COLO829 (cell line): ENCODE measurements at regions not wholly inside any gene's neighbourhood (a gene's known extent, or its start where the extent isn't known, plus 50 kb on each side); places are given as distances from the start of the nearest gene placed in this dataset.
A peak's percentile ranks its signal among the peaks of the same experiment; 100 is the strongest.
"Not testable (repeated sequence)": the region's sequence is repeated elsewhere in the genome, so short reads cannot be mapped to it uniquely, and the experiment has no call there.

Source experiments
- DNase-seq: peaks from one replicate; pipeline ENCODE4 v3.0.0; 2012; ENCODE audit warnings: low spot score

DNA sequence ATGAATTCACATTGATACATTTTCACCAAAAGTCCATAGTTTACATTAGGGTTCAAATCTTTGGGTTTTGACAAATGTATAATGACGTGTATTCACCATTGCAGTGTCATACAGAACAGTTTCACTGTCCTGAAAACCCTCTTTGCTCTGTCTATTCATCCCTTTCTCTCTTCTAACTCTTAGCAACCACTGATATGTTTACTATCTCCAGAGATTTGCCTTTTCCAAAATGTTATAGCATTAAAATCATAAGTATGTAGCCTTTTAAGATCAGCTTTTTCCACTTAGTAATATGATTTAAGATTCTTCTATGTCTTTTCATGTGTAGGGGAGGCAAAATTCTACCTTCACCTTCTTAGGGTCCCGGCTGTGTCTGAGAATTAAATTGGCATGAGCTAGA is 203.8 kb downstream of the TPRG1 start:
- no peak for DNase-seq

DNA sequence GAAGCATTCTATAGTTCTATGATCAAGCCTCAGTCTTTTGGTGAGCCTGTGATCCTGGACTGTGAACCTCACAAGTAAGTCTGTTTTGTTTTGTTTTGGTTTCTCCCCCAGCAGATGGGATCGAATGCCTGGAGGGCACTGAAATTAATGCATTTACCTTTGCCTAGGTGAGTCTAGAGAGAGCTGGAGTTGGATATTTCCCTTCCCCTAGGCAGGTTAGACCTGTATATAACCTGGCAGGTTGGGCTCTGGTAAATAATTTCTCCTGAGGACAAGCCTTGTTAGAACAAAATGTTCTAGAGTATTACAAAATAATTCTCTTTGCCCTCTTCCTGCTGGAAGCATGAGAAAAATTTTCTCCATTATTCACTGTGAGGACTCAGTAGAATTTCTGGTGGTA is 211.9 kb downstream of the TPRG1 start:
- DNase-seq, result no peak

DNA sequence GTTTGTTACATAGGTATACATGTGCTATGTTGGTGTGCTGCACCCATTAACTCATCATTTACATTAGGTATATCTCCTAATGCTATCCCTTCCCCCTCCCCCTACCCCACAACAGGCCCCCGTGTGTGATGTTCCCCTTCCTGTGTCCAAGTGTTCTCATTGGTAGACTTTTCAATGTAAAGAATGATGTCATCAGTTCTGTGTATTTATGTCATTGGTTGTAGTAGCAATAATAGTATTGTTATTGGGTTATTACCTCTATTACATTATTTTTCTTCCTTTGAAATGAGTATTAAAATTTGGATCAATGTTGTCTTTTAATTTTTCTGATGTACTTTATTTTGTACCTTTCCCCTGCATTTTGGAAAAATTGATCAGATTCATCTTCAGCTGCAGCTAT is 214.1 kb downstream of the TPRG1 start:
- DNase-seq, result not testable (repeated sequence)

DNA sequence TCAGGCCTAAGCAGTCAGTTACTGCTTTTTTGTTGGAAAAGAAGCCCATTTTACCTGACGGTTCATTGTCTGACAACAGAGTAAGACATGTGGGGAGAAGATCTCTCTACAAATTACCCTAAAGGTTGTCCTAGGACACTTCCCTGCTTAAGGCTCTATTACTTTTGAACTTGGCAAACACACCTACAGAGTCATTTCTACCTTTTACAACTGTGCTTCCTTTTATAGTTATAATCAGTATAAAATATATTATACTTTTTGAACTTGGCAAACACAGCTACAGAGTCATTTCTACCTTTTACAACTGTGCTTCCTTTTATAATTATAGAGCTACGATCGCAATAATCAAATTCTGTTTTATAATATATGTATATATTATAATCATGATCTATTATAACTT is 215.0 kb downstream of the TPRG1 start:
- no peak for DNase-seq

DNA sequence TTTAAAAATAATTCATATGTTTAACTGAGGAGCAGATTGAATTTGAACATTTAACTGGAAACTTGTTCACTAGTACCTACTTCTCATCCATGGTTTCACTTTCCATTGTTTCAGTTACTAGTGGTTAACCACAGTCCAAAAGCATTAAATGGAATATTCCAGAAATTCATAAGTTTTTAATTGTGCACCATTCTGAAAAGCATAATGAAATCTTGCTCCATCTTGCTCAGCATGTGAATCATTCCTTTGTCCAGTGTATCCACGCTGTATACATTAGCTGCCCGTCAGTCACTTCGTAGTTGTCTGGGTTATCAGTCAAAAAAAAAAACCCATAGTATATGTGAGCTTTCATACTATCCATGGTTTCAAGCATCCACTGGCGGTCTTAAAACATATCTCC is 217.6 kb downstream of the TPRG1 start:
- DNase-seq, result peak; percentile 26

DNA sequence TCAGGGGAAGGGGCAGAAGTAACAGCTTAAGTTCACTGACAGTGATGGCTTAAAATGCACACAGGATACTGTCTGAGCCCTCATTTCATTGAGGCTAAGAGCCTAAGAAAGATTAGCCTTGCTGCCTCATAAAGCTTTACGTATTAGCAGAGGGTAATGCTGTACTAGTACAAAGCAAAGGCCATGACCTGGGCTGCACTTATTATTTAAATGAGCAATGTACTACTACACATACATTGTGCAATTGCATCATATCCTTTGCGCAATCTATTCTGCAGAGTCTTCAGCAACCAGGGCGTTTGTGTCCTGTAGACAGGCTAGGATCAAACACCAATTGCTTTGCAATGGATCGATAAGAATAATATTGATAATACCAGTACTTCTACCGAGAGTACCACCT is 221.8 kb downstream of the TPRG1 start:
- DNase-seq, result no peak

DNA sequence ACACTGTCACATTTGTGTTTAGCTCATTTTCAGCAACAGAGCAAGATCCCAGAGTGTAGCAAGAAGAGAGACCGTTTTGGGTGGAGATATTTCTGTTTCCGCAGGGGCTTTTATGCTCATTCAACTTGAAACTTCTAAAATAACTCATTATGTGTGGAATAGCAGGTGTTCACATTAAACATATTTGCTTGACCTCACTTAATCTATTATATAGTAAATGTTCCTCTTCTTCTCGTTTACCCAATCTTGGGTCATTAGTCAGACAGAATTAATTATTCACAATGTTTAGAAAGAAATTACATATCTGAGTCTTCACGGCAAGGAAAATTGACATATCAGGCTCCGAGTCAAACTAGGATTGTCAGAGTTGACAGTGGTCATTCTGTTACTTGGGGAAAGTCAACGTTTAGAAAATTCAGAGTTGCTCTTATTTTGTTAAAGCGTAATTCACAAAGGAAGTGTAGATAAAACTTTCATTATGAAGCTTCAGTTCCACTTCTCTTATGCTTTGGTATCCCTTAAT is 222.9 kb downstream of the TPRG1 start:
- no peak for DNase-seq

DNA sequence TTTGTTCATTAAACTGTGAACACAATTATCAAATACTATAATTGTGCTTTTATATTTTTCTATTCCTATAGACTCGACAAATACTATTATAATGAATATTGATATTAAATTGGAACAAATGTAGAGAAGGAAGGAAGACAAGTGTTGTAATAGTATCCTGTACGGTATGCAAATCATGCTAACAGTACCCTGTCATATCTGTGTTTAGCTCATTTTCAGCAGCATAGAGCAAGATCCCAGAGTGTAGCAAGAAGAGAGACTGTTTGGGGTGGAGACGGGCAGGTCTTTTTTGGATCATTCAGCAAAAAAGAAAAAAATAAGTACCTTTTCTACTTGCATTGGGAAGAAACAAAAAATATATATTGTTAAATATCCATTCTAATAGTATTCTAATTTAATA is 224.1 kb downstream of the TPRG1 start:
- no peak for DNase-seq

DNA sequence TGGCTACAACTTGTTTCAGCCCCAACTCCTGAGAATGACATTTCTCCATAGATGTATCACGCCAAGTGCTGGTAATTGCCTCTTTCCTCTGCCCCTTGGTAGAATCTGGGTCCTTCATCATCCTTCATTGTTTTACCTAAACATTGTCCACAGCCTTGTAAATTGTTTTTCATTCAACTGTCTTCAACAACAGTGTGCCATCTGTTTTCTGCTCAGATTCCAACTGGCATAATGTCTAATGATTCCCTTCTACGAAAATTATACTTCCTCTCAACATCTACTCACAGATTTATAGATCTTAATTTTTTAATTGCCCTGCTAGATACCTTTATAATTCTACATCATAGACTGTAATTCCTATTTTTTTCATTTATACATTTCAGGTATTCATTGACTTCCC is 226.9 kb downstream of the TPRG1 start:
- no peak for DNase-seq

DNA sequence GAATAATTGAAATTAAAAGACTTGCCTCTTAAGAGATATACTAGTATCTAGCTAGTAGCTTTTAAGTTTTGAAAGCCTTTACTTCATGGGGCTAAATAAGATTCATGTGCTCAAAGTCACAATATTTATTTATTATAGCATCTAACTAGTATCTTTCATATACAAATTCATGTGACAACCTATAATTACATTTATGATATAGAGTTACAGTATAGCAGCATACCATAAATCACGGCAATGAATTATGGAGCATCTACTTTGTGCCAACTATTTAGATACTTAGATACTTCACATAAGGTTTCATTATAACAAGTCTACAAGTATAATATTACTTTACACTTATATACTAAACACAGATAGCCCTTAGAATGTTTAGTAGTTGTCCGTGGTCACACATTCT is 229.4 kb downstream of the TPRG1 start:
- DNase-seq, result no peak

DNA sequence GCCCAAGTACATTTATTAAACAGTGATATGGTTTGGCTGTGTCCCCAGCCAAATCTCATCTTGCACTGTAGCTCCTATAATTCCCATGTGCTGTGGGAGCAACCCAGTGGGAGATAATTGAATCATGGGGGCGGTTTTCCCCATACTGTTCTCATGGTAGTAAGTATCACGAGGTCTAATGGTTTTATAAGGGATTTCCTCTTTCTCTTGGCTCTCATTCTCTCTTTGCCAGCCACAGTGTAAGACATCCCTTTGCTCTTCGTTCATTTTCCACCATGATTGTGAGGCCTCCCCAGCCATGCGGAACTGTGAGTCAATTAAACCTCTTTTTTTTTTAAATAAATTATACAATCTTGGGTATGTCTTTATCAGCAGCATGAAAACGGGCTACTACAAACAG is 228.0 kb upstream of the TP63 start:
- DNase-seq, result no peak

DNA sequence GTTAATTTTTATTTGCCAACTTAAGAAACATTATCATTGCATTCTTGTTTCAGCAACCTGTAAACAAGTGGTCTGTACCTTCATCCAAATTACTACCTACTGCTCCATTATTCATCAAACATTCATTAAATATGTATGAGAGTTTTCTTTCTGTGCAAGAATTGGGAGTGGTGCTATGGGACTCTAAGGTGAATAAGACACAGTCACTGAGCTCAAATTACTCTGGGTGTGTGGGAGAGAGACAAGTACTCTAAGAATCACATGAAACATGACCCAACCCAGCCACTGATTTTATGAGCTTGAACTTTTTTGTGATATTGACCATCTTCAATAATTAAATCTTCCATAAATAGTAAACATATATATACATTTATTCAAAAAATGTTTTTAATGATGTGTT is 227.2 kb upstream of the TP63 start:
- DNase-seq, result no peak

DNA sequence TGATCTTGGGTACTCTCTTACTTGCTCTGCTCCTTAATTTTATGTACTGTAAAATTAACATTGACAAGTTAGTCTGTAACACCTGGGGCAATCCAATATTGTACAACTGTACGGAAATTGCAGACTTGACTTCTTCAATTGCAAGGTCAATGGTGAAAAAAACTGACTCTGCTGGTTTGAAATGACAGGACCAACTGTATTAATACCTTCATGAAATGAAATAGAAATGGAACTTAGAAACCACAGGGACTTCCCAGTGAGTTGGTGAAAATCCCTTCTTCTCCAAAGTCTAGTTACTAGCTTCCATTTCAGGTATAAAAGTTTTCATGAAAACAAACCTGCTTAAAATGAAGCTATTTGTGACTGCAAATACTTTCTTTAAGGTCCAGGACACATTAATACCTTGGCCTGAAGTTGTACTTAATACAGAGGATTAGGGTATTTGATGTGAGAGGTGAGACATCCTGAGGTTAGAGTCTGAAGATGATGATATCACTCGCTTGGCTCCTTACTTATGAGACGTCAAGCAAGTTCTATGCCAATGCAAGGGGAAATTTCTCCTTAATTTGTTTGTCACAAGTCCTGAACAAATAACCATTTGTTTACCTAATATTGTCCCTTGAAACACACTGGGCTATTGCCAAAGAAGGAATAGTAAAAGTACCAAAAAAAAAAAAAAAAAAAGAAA is 226.2 kb upstream of the TP63 start:
- no peak for DNase-seq

DNA sequence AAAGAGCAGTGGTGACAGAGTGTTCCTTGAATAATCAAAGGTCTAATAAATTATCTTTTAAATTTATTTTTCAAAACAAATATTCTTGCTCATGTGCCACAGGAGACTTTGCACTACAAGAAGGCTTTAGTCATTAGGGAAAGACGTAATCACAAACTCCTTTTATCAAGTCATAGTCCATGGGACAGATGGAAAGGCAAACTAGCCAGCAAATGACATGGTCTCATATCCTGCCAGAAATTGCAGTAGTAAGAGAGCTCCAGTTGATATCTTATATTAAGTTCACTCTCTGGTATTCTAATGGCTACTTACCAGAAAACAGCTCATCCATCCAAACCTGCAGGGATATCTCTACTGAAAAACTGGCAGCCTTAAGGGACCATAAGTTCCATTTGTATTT is 225.0 kb upstream of the TP63 start:
- DNase-seq, result no peak

DNA sequence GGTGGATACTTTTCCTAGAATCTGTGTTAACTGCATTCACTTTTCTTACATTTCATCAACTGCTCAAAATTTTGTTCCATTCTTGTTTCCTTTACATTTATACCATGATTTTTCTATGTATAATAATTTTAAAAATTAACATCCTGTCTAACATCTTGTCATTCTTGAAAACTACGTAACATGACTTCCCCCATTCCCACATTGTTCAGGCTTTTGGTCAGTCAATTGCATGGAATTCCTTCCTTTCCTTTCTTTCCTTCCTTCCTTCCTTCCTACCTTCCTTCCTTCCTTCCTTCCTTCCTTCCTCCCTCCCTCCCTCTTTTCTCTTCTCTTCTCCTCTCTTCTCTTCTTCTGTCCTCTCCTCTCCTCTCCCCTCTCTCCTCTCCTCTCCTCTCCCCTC is 220.7 kb upstream of the TP63 start:
- no peak for DNase-seq

DNA sequence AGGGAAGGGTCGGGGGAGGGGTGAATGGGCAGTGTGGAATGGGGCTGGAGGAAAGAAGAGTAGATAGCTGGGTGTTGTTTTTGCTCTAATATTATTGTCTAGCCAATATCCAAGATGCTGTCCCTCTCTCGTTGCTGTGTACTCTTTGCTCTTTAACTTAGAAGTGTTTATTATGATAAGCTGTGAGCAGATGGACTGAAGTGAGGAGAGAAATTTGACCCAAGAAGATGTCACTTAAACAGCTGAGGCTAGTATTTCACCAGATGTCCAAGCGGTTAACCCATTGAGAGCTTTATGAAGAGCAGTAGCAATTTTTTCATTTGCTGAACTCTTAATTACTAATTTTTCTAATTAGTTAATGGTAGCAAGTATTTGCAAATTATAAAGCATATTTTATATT is 212.2 kb upstream of the TP63 start:
- DNase-seq, result no peak

DNA sequence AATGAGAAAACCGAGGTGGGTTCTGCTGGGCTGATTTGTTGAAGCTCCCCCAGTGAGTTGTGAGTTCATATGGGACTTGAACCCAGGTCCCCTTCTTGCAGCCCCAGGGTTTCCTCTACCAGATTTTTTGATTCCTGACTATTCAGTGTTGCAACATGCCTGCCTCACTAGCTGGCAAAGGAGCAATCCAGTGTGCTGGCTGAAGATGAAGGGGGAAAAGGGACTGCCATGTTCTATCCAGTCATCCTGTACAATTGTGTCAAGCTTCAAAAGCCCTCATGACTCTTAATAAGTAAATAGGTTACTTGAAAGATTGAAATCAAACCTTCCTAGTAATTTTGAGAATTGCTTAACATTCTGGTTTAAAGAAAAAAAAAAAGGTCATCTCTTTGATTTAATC is 211.5 kb upstream of the TP63 start:
- DNase-seq, result no peak

DNA sequence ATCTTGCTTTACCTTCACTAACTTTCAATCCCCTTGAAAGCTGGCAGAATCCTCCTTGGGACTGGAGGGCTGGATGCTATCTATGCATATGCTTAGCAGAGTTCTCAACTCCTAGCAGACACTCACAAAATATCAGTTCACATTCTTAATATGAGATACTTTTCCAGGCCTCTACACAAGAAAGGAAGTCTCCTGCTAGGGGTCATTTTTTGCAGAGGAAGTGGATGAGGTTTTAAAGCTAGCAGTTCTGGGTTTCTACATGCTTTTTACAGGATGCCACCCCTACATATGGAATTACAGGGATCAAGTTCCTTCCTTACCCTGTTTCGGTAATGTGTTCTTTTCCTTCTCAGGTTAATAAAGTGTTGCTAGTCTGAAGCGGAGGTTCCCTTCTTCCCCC is 206.3 kb upstream of the TP63 start:
- no peak for DNase-seq

DNA sequence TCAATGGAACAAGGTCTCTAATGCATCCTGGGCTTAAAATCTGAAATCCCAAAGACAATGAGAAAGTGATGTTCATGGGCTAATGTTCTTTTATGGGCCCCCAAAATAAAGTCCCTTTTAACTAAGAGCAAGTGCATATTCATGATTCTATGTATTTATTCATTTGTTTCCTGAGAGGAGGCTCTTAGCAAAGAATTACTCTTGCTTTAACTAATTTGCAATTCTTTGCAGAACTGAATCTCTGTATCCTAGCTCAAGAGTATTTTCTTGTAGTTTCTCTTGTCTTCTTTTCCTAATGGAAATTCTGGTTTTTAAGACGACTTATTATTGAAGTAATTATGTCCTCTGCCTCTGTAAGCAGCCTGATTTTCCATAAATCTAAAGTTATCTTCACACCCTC is 202.2 kb upstream of the TP63 start:
- DNase-seq, result no peak

DNA sequence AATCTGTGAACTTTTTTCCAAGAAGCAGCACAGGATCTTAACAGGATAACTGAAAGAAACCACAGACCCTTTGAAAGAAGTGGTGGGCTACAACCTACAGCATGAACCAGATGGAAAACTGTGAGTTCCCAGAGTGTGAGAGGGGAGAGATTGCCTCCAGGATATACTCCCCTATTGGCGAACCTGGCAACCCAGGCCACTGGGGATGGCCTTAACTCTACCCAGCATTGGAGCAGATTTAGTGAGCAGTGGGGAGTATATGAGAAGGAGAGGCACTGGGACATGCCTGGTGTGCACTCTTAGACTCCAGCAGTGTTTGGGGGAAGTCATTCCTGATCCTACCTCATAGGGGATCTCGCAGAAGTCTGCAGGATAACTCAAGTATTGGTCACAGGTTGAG is 201.0 kb upstream of the TP63 start:
- DNase-seq, result no peak

DNA sequence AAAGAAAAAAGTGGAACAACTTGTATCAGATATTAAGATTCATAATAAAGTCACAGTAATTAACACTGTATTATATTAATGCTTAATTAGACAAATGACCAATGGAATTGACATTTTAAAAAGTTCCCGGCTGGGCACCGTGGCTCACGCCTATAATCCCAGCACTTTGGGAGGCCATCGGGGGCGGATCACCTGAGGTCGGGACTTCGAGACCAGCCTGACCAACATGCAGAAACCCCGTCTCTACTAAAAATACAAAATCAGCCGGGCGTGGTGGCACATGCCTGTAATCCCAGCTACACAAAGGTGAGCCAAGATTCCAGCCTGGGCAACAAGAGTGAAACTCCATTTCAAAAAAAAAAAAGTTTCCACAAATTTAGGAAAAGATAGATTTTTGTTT is 188.9 kb upstream of the TP63 start:
- DNase-seq, result not testable (repeated sequence)

DNA sequence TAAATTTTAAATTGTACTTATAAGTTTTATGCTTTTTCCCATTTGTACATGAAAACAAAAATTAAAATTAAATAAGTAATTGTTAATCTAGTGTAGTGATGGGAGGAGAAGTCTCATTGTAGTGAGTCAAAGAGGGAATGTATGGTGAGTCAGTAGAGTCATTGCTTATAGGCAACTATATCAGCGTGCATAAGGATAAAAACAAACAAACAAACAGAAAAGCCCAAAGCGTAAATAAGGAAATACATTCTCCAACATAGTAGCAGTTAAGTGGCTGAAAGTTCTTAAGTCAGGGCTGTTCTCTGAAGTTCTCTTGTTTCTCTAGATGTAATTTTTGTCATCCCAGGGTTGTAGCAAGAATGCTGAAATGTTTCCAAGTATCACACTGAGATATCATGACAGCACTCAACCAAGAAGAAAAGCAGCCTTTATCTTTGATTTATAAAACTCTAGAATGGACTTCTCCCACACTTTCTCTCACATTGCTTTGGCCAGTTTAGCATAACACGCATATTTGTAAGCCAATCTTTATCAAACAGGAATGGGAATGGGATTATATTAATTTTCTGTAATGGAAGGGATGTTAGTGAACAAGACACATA is 184.1 kb upstream of the TP63 start:
- DNase-seq, result no peak

DNA sequence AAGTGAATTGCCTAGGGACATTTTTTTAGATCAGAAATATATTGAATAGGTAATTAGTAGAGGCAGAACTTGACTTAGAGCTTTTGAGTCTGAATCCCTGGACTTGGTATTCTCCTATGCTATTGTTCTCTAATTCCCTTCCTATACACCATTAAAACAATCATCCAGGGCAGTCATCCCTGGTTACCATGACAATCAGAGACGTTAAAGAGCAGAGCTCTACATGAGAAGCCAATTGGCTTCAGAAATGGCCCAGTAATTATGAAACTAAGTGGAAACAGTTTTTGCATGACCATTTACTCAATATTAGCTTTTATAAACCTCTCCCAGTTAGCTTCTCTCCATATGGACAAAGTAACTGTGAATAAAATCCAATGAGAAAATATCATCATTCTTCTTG is 182.1 kb upstream of the TP63 start:
- DNase-seq, result no peak

DNA sequence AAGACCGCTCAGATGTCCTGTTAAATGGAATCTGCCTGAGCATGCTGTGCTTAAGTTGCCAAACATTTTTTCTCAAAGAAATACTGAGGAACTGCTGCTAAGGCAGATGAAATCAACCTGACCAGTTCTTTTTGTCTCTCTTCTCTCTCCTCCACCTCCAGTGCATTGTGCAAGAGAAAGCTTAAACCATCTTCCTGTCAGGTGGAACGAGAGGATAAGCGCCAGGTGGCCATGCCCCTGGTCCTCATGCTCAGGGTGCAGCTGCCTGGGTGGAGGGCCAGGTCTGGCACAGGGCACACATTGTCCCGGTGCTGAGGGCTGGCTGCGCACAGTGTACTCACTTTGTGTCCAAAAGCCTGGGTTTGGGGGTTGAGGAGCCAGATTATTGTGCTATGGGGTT is 176.2 kb upstream of the TP63 start:
- no peak for DNase-seq
